ENCODE measurements at regions not wholly inside any gene's neighbourhood (a gene's known extent, or its start where the extent isn't known, plus 50 kb on each side); places are given as distances from the start of the nearest gene placed in this dataset.

- Histone ChIP-seq H3K79me2 (ENCODE audit: control insufficient read depth, low read length) (no peaks in the 10 kb centered on the region), H3K4me1 (ENCODE audit: control insufficient read depth, low read length) (no peaks in the 10 kb centered on the region), H3K9me2 (replicated peaks; ENCODE audit: control insufficient read depth, low read length) (no peaks in the 10 kb centered on the region), H3K4me3 (ENCODE audit: low read length) (no peak overlapping the region), H3K27me3 (ENCODE audit: control insufficient read depth, low read length) (no peaks in the 10 kb centered on the region), H3F3A (ENCODE audit: control insufficient read depth, insufficient read depth) (no peaks in the 10 kb centered on the region), H4K20me1 (ENCODE audit: control insufficient read depth, insufficient read depth, low read depth, low read length) (no peaks in the 10 kb centered on the region), H3K9me3 (ENCODE audit: control insufficient read depth, insufficient read depth, low read length) (no peaks in the 10 kb centered on the region), H3K4me2 (ENCODE audit: low read length) (no peak overlapping the region), H3K27ac (ENCODE audit: low read depth, low read length) (no peak overlapping the region), H3K36me3 (ENCODE audit: control insufficient read depth, low read length) (no peaks in the 10 kb centered on the region)
- TF ChIP-seq EZH2phosphoT487 (IDR thresholded peaks at IDR 0.05; ENCODE audit: borderline replicate concordance, low read length) (no peak), CTCF (IDR thresholded peaks at IDR 0.05; ENCODE audit: low read depth, low read length, poor library complexity, severe bottlenecking) (no peak)
Measured at GRCh38 chr4:67256388-67257043, 288.8 kb downstream of the CENPC start.

GRCh38 chr4:67250131-67250896 is 295.0 kb downstream of the CENPC start:
- H3K4me1 ChIP-seq (ENCODE audit: control insufficient read depth, low read length), result no peaks in the 10 kb centered on the region
- no peak overlapping the region for H3K4me2 ChIP-seq (ENCODE audit: low read length)
- no peak overlapping the region for H3K27ac ChIP-seq (ENCODE audit: low read depth, low read length)
- no peaks in the 10 kb centered on the region for H3K79me2 ChIP-seq (ENCODE audit: control insufficient read depth, low read length)
- H3K9me2 ChIP-seq (replicated peaks; ENCODE audit: control insufficient read depth, low read length), result no peaks in the 10 kb centered on the region
- H4K20me1 ChIP-seq (ENCODE audit: control insufficient read depth, insufficient read depth, low read depth, low read length), result no peaks in the 10 kb centered on the region
- H3K36me3 ChIP-seq (ENCODE audit: control insufficient read depth, low read length), result no peaks in the 10 kb centered on the region
- no peaks in the 10 kb centered on the region for H3K9me3 ChIP-seq (ENCODE audit: control insufficient read depth, insufficient read depth, low read length)
- H3F3A ChIP-seq (ENCODE audit: control insufficient read depth, insufficient read depth), result no peaks in the 10 kb centered on the region
- TF ChIP-seq EZH2phosphoT487 (IDR thresholded peaks at IDR 0.05; ENCODE audit: borderline replicate concordance, low read length) (no peak), CTCF (IDR thresholded peaks at IDR 0.05; ENCODE audit: low read depth, low read length, poor library complexity, severe bottlenecking) (no peak)
- no peak overlapping the region for H3K4me3 ChIP-seq (ENCODE audit: low read length)
- H3K27me3 ChIP-seq (ENCODE audit: control insufficient read depth, low read length), result no peaks in the 10 kb centered on the region

- Histone ChIP-seq H3K9me2 (replicated peaks; ENCODE audit: control insufficient read depth, low read length) (no peaks in the 10 kb centered on the region), H3K27ac (ENCODE audit: low read depth, low read length) (no peak overlapping the region), H3K79me2 (ENCODE audit: control insufficient read depth, low read length) (no peaks in the 10 kb centered on the region), H3K9me3 (ENCODE audit: control insufficient read depth, insufficient read depth, low read length) (no peaks in the 10 kb centered on the region), H3K4me2 (ENCODE audit: low read length) (no peak overlapping the region), H3K36me3 (ENCODE audit: control insufficient read depth, low read length) (no peaks in the 10 kb centered on the region), H4K20me1 (ENCODE audit: control insufficient read depth, insufficient read depth, low read depth, low read length) (no peaks in the 10 kb centered on the region), H3F3A (ENCODE audit: control insufficient read depth, insufficient read depth) (no peaks in the 10 kb centered on the region), H3K4me3 (ENCODE audit: low read length) (no peak overlapping the region), H3K4me1 (ENCODE audit: control insufficient read depth, low read length) (no peaks in the 10 kb centered on the region), H3K27me3 (ENCODE audit: control insufficient read depth, low read length) (no peaks in the 10 kb centered on the region)
- TF ChIP-seq EZH2phosphoT487 (IDR thresholded peaks at IDR 0.05; ENCODE audit: borderline replicate concordance, low read length), result no peak
- no peak for TF ChIP-seq CTCF (IDR thresholded peaks at IDR 0.05; ENCODE audit: low read depth, low read length, poor library complexity, severe bottlenecking)
Measured at GRCh38 chr4:67236788-67237187, 308.5 kb downstream of the CENPC start.
